HEK293 (cell line): ENCODE measurements at regions not wholly inside any gene's neighbourhood (a gene's known extent, or its start where the extent isn't known, plus 50 kb on each side); places are given as distances from the start of the nearest gene placed in this dataset.

Experiments
- CTCF ChIA-PET: fragments of 350-600 bp; formaldehyde crosslinking; extraction: SDS; loops from one replicate; lab custom pipeline; 2021; ENCODE audit warnings: antibody characterized with exemption; lab: Yijun Ruan, JAX
- POLR2A ChIA-PET: fragments of 300-600 bp; formaldehyde crosslinking; extraction: SDS; loops from one replicate; lab custom pipeline; 2020; ENCODE audit warnings: antibody characterized with exemption, inconsistent platforms; lab: Yijun Ruan, JAX
- H3K27ac ChIP-seq: fragments of 200-500 bp; sonication (Bioruptor generic); 2 replicates; pipeline ENCODE4 v1.5.1; 2014; ENCODE audit warnings: low read depth, low read length, control low read depth, inconsistent platforms; ENCODE audit errors: extremely low read depth
- H3K36me3 ChIP-seq, 2 experiments: fragments of 200-500 bp in 1 of 2; sonication (Bioruptor generic) in 1 of 2; 1 replicate in 1 of 2; 2 replicates in 1 of 2; pipeline ENCODE4 v1.5.1; 2014 to 2017; ENCODE audit warnings: inconsistent platforms in 2 of 2, low read length in 2 of 2; ENCODE audit not compliant: control insufficient read depth in 2 of 2, insufficient read depth in 1 of 2
- H3K4me1 ChIP-seq: fragments of 200-500 bp; sonication (Bioruptor generic); 2 replicates; pipeline ENCODE4 v1.5.1; 2014; ENCODE audit warnings: mild to moderate bottlenecking, low read length, inconsistent platforms; ENCODE audit not compliant: control insufficient read depth, insufficient read depth
- H3K4me3 ChIP-seq: 2 replicates; pipeline ENCODE4 v1.5.1; 2011; ENCODE audit warnings: low read depth, mild to moderate bottlenecking, control low read depth, low read length, moderate library complexity
- H3K9me3 ChIP-seq: fragments of 200-500 bp; sonication (Bioruptor generic); 2 replicates; pipeline ENCODE4 v1.5.1; 2014; ENCODE audit warnings: low read depth, low read length, inconsistent platforms; ENCODE audit not compliant: control insufficient read depth, insufficient read depth
- ELK4 ChIP-seq: IDR thresholded peaks from 2 replicates; pipeline ENCODE4 v1.6.1; 2011; ENCODE audit warnings: mild to moderate bottlenecking, low read depth, low read length, borderline replicate concordance
- GLIS1 ChIP-seq: fragments of 450-650 bp; formaldehyde crosslinking; IDR thresholded peaks from 2 replicates; pipeline ENCODE4 v1.5.1; 2016; ENCODE audit warnings: missing biosample characterization, missing genetic modification characterization
- PRDM1 ChIP-seq: fragments of 450-650 bp; formaldehyde crosslinking; IDR thresholded peaks from 2 replicates; pipeline ENCODE4; 2016; ENCODE audit warnings: missing biosample characterization, missing genetic modification characterization
- SCRT2 ChIP-seq: fragments of 450-650 bp; formaldehyde crosslinking; IDR thresholded peaks from 2 replicates; pipeline ENCODE4 v1.5.1; 2016; ENCODE audit warnings: missing biosample characterization, missing genetic modification characterization
- SP2 ChIP-seq: fragments of 450-650 bp; formaldehyde crosslinking; IDR thresholded peaks from 2 replicates; pipeline ENCODE4 v1.5.1; 2016; ENCODE audit warnings: missing biosample characterization, missing genetic modification characterization
- SP7 ChIP-seq: fragments of 450-650 bp; formaldehyde crosslinking; IDR thresholded peaks from 2 replicates; pipeline ENCODE4 v1.5.1; 2016; ENCODE audit warnings: missing biosample characterization, missing genetic modification characterization
- TRIM28 ChIP-seq: IDR thresholded peaks from 2 replicates; pipeline ENCODE4 v1.6.1; 2011; ENCODE audit warnings: low read length, control low read depth, borderline replicate concordance
- YY2 ChIP-seq: fragments of 450-650 bp; formaldehyde crosslinking; IDR thresholded peaks from 2 replicates; pipeline ENCODE4 v1.5.1; 2016; ENCODE audit warnings: missing biosample characterization, missing genetic modification characterization
- ZBTB1 ChIP-seq: fragments of 450-650 bp; formaldehyde crosslinking; IDR thresholded peaks from 2 replicates; pipeline ENCODE4 v1.5.1; 2016; ENCODE audit warnings: missing biosample characterization, missing genetic modification characterization
- ZBTB10 ChIP-seq: fragments of 450-650 bp; formaldehyde crosslinking; IDR thresholded peaks from 2 replicates; pipeline ENCODE4 v1.5.1; 2016; ENCODE audit warnings: missing biosample characterization, missing genetic modification characterization
- ZEB2 ChIP-seq: fragments of 450-650 bp; formaldehyde crosslinking; IDR thresholded peaks from 2 replicates; pipeline ENCODE4 v1.5.1; 2016; ENCODE audit warnings: missing biosample characterization, missing genetic modification characterization
- ZNF10 ChIP-seq: fragments of 450-650 bp; formaldehyde crosslinking; IDR thresholded peaks from 2 replicates; pipeline ENCODE4 v1.5.1; 2017; ENCODE audit warnings: missing biosample characterization, missing genetic modification characterization
- ZNF132 ChIP-seq: fragments of 450-650 bp; formaldehyde crosslinking; IDR thresholded peaks from 2 replicates; pipeline ENCODE4 v1.5.1; 2017; ENCODE audit warnings: missing biosample characterization, missing genetic modification characterization, borderline replicate concordance
- ZNF133 ChIP-seq: fragments of 450-650 bp; formaldehyde crosslinking; IDR thresholded peaks from 2 replicates; pipeline ENCODE4 v1.5.1; 2016; ENCODE audit warnings: missing biosample characterization, missing genetic modification characterization
- ZNF184 ChIP-seq: fragments of 450-650 bp; IDR thresholded peaks from 2 replicates; pipeline ENCODE4 v1.5.1; 2018; ENCODE audit warnings: missing biosample characterization, mild to moderate bottlenecking, missing genetic modification characterization
- ZNF211 ChIP-seq: fragments of 450-650 bp; formaldehyde crosslinking; IDR thresholded peaks from 2 replicates; pipeline ENCODE4 v1.5.1; 2016; ENCODE audit warnings: low read depth, missing biosample characterization, missing genetic modification characterization
- ZNF248 ChIP-seq: fragments of 450-650 bp; formaldehyde crosslinking; IDR thresholded peaks from 2 replicates; pipeline ENCODE4 v1.5.1; 2017; ENCODE audit warnings: missing biosample characterization, missing genetic modification characterization
- ZNF26 ChIP-seq: fragments of 450-650 bp; formaldehyde crosslinking; IDR thresholded peaks from 2 replicates; pipeline ENCODE4 v1.5.1; 2016; ENCODE audit warnings: missing biosample characterization, missing genetic modification characterization
- ZNF560 ChIP-seq: fragments of 450-650 bp; formaldehyde crosslinking; IDR thresholded peaks from 2 replicates; pipeline ENCODE4 v1.5.1; 2017; ENCODE audit warnings: missing biosample characterization, missing genetic modification characterization, borderline replicate concordance
- ZNF624 ChIP-seq: fragments of 450-650 bp; formaldehyde crosslinking; IDR thresholded peaks from 2 replicates; pipeline ENCODE4 v1.5.1; 2017; ENCODE audit warnings: missing biosample characterization, missing genetic modification characterization
- ZNF639 ChIP-seq: fragments of 450-650 bp; formaldehyde crosslinking; IDR thresholded peaks from 2 replicates; pipeline ENCODE4 v1.5.1; 2016; ENCODE audit warnings: missing biosample characterization, missing genetic modification characterization
- ZNF701 ChIP-seq: fragments of 450-650 bp; formaldehyde crosslinking; IDR thresholded peaks from 2 replicates; pipeline ENCODE4 v1.5.1; 2016; ENCODE audit warnings: missing biosample characterization, missing genetic modification characterization
- ZNF704 ChIP-seq: fragments of 450-650 bp; formaldehyde crosslinking; IDR thresholded peaks from 2 replicates; pipeline ENCODE4 v1.5.1; 2016; ENCODE audit warnings: missing biosample characterization, missing genetic modification characterization
- ZNF776 ChIP-seq: fragments of 450-650 bp; formaldehyde crosslinking; IDR thresholded peaks from 2 replicates; pipeline ENCODE4 v1.5.0; 2017; ENCODE audit warnings: missing biosample characterization, missing genetic modification characterization, borderline replicate concordance

GRCh38 chr10:20962165-20962564 is 65.1 kb upstream of the NEBL start:
- no peaks in the 10 kb centered on the region for H3K9me3 ChIP-seq
- no peak overlapping the region for H3K27ac ChIP-seq
- no peak overlapping the region for H3K4me3 ChIP-seq
- TF ChIP-seq ZNF776 (no peak), ZNF26 (tag by site-specific recombination) (no peak), ZNF560 (no peak), SP2 (tag by site-specific recombination) (no peak), ZNF10 (tag by site-specific recombination) (no peak), ZEB2 (tag by site-specific recombination) (no peak), SCRT2 (tag by site-specific recombination) (no peak), ZBTB1 (tag by site-specific recombination) (no peak), ZNF624 (no peak)
- ChIA-PET CTCF (no interaction called here), POLR2A (no interaction called here)
- H3K36me3 ChIP-seq, result no peaks in the 10 kb centered on the region
- peaks cover 3% of the 10 kb centered on the region; the same call in 1 of the 2 replicates for H3K4me1 ChIP-seq

GRCh38 chr10:20959242-20959641 is 62.1 kb upstream of the NEBL start:
- TF ChIP-seq TRIM28, result no peak
- no peak for TF ChIP-seq ZNF639 (tag by site-specific recombination)
- TF ChIP-seq ZNF211 (tag by site-specific recombination), result no peak
- no peak for TF ChIP-seq GLIS1
- no peak for TF ChIP-seq SP7 (tag by site-specific recombination)
- TF ChIP-seq ZNF248, result no peak
- TF ChIP-seq ZNF560, result no peak
- TF ChIP-seq ZNF132, result no peak
- TF ChIP-seq ZNF184 (tag by site-specific recombination), result no peak
- TF ChIP-seq ZNF704 (tag by site-specific recombination), result no peak
- no peak for TF ChIP-seq ZBTB10 (tag by site-specific recombination)
- TF ChIP-seq ELK4, result no peak
- no peak for TF ChIP-seq PRDM1
- TF ChIP-seq ZNF133 (tag by site-specific recombination), result no peak
- TF ChIP-seq ZNF701 (tag by site-specific recombination), result no peak
- TF ChIP-seq YY2, result no peak
- no peak for TF ChIP-seq SP2 (tag by site-specific recombination)
- CTCF ChIA-PET, result interaction anchor here (0.7 kb wide), 1 partner anchor 92 kb away, joined by 3 read pairs; no protein-coding TSS in a partner anchor

More at GRCh38 chr10:20959242-20959641, 62.1 kb upstream of the NEBL start:
- H3K27ac ChIP-seq, result no peak overlapping the region
- H3K36me3 ChIP-seq, result no peaks in the 10 kb centered on the region
- H3K4me1 ChIP-seq, result peaks cover 22% of the 10 kb centered on the region
- POLR2A ChIA-PET, result no interaction called here
- H3K9me3 ChIP-seq, result no peaks in the 10 kb centered on the region
- no peak overlapping the region for H3K4me3 ChIP-seq
